ENCODE measurements at regions not wholly inside any gene's neighbourhood (a gene's known extent, or its start where the extent isn't known, plus 50 kb on each side); places are given as distances from the start of the nearest gene placed in this dataset.

DNA sequence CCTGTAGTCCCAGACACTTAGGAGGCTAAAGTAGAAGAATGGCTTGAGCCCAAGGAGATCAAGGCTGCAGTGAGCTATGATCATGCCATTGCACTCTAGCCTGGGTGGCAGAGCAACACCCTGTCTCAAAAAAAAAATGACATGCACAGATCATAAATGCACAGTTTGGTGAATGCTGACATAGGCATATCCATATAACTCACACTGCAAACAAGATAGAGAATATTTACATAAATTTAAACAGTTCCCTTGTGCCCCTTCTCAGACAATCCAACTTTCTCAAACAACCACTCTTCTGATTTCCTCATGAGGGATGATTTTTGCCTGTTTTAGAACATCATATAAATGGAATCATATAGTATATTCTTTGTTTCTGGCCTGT is 88.7 kb upstream of the CAST start:
- Histone ChIP-seq H3K4me2 (ENCODE audit: low read depth, low read length, poor library complexity, severe bottlenecking) (no peak overlapping the region), H3K4me1 (ENCODE audit: insufficient read depth, low read length, poor library complexity, severe bottlenecking) (peaks cover 11% of the 10 kb centered on the region), H3K79me2 (ENCODE audit: insufficient read depth, low read length) (no peaks in the 10 kb centered on the region), H3K9ac (ENCODE audit: low read depth, low read length, poor library complexity, severe bottlenecking) (no peak overlapping the region), H2AFZ (ENCODE audit: low read length) (no peak overlapping the region), H3K4me3 (ENCODE audit: low read length, poor library complexity, severe bottlenecking) (no peak overlapping the region), H4K20me1 (ENCODE audit: insufficient read depth, low read length, poor library complexity, severe bottlenecking) (no peaks in the 10 kb centered on the region), H3K36me3 (ENCODE audit: insufficient read depth, low read length) (no peaks in the 10 kb centered on the region), H3K27me3 (ENCODE audit: insufficient read depth, low read length, poor library complexity, severe bottlenecking) (no peaks in the 10 kb centered on the region), H3K9me2 (replicated peaks; ENCODE audit: low read depth, low read length) (no peaks in the 10 kb centered on the region), H3K9me3 (ENCODE audit: insufficient read depth, low read depth, low read length) (no peaks in the 10 kb centered on the region), H3F3A (ENCODE audit: low read depth) (no peaks in the 10 kb centered on the region)
- TF ChIP-seq EZH2phosphoT487 (IDR thresholded peaks at IDR 0.05; ENCODE audit: borderline replicate concordance), result no peak
- TF ChIP-seq, protein P1, sequence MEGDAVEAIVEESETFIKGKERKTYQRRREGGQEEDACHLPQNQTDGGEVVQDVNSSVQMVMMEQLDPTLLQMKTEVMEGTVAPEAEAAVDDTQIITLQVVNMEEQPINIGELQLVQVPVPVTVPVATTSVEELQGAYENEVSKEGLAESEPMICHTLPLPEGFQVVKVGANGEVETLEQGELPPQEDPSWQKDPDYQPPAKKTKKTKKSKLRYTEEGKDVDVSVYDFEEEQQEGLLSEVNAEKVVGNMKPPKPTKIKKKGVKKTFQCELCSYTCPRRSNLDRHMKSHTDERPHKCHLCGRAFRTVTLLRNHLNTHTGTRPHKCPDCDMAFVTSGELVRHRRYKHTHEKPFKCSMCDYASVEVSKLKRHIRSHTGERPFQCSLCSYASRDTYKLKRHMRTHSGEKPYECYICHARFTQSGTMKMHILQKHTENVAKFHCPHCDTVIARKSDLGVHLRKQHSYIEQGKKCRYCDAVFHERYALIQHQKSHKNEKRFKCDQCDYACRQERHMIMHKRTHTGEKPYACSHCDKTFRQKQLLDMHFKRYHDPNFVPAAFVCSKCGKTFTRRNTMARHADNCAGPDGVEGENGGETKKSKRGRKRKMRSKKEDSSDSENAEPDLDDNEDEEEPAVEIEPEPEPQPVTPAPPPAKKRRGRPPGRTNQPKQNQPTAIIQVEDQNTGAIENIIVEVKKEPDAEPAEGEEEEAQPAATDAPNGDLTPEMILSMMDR (conservative IDR thresholded peaks at IDR 0.05; ENCODE audit: low read length), result no peak

DNA sequence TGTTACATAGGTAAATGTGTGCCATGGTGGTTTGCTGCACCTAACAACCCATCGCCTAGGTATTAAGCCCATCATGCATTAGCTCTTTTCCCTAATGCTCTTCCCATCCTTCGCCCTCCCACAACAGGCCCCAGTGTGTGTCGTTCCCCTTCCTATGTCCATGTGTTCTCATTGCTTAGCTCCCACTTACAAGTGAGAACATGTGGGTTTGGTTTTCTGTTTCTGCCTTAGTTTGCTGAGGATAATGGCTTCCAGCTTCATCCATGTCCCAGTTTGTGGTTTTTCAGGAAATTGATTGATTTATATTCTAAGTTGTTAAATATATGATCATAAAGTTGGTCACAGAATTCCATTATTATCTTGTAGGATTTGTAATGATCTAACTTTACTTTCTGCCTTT is 85.3 kb upstream of the CAST start:
- no peak overlapping the region for H2AFZ ChIP-seq (ENCODE audit: low read length)
- no peaks in the 10 kb centered on the region for H3F3A ChIP-seq (ENCODE audit: low read depth)
- no peaks in the 10 kb centered on the region for H3K4me1 ChIP-seq (ENCODE audit: insufficient read depth, low read length, poor library complexity, severe bottlenecking)
- no peaks in the 10 kb centered on the region for H3K27me3 ChIP-seq (ENCODE audit: insufficient read depth, low read length, poor library complexity, severe bottlenecking)
- H3K36me3 ChIP-seq (ENCODE audit: insufficient read depth, low read length), result no peaks in the 10 kb centered on the region
- H3K9me2 ChIP-seq (replicated peaks; ENCODE audit: low read depth, low read length), result no peaks in the 10 kb centered on the region
- H3K4me3 ChIP-seq (ENCODE audit: low read length, poor library complexity, severe bottlenecking), result no peak overlapping the region
- no peaks in the 10 kb centered on the region for H3K79me2 ChIP-seq (ENCODE audit: insufficient read depth, low read length)
- no peak overlapping the region for H3K4me2 ChIP-seq (ENCODE audit: low read depth, low read length, poor library complexity, severe bottlenecking)
- H3K9ac ChIP-seq (ENCODE audit: low read depth, low read length, poor library complexity, severe bottlenecking), result no peak overlapping the region
- no peaks in the 10 kb centered on the region for H4K20me1 ChIP-seq (ENCODE audit: insufficient read depth, low read length, poor library complexity, severe bottlenecking)
- no peak for TF ChIP-seq EZH2phosphoT487 (IDR thresholded peaks at IDR 0.05; ENCODE audit: borderline replicate concordance)
- TF ChIP-seq, protein P1 (conservative IDR thresholded peaks at IDR 0.05; ENCODE audit: low read length), result no peak
- H3K9me3 ChIP-seq (ENCODE audit: insufficient read depth, low read depth, low read length), result no peaks in the 10 kb centered on the region

DNA sequence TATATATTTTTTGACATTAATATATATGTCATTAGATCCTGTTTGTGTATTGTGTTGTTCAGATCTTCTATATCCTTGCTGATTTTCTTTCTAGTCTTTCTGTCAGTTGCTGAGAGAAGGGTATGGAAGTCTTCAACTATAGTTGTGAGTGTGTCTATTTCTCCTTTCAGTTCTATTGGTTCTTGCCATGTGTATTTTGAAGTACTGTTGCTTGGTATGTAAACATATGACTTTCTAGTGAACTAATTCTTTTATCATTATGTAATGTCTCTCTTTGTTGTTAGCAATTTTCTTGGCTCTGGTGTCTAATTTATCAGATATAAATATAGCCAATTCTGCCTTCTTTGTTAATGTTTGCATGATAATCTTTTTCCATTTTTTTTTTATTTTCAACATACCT is 84.3 kb upstream of the CAST start:
- Histone ChIP-seq H4K20me1 (ENCODE audit: insufficient read depth, low read length, poor library complexity, severe bottlenecking) (no peaks in the 10 kb centered on the region), H3K9ac (ENCODE audit: low read depth, low read length, poor library complexity, severe bottlenecking) (no peak overlapping the region), H3K4me3 (ENCODE audit: low read length, poor library complexity, severe bottlenecking) (no peak overlapping the region), H3K79me2 (ENCODE audit: insufficient read depth, low read length) (no peaks in the 10 kb centered on the region), H3F3A (ENCODE audit: low read depth) (no peaks in the 10 kb centered on the region), H3K9me3 (ENCODE audit: insufficient read depth, low read depth, low read length) (no peaks in the 10 kb centered on the region), H3K4me1 (ENCODE audit: insufficient read depth, low read length, poor library complexity, severe bottlenecking) (no peaks in the 10 kb centered on the region), H3K4me2 (ENCODE audit: low read depth, low read length, poor library complexity, severe bottlenecking) (no peak overlapping the region), H3K27me3 (ENCODE audit: insufficient read depth, low read length, poor library complexity, severe bottlenecking) (no peaks in the 10 kb centered on the region), H3K36me3 (ENCODE audit: insufficient read depth, low read length) (no peaks in the 10 kb centered on the region), H3K9me2 (replicated peaks; ENCODE audit: low read depth, low read length) (no peaks in the 10 kb centered on the region), H2AFZ (ENCODE audit: low read length) (no peak overlapping the region)
- TF ChIP-seq, protein P1 (conservative IDR thresholded peaks at IDR 0.05; ENCODE audit: low read length), result no peak
- no peak for TF ChIP-seq EZH2phosphoT487 (IDR thresholded peaks at IDR 0.05; ENCODE audit: borderline replicate concordance)

All from Loucy (cell line).